ENCODE measurements at regions not wholly inside any gene's neighbourhood (a gene's known extent, or its start where the extent isn't known, plus 50 kb on each side); places are given as distances from the start of the nearest gene placed in this dataset.

GRCh38 chr21:39077876-39078275, 105.4 kb downstream of the PSMG1 start:
- H3K14ac ChIP-seq (replicated peaks; ENCODE audit: low read depth, low read length) = no peak overlapping the region
- no peak overlapping the region for H2AK5ac ChIP-seq (ENCODE audit: low read depth, low read length)
- H2BK20ac ChIP-seq (ENCODE audit: low read depth, low read length) = peak overlapping the region; percentile 8; the same call in 1 of the 2 replicates
- dilution Hi-C loops (cut with HindIII; ENCODE audit: low sequenced_read_pairs, unreplicated experiment) = no loop called here
- H4K91ac ChIP-seq (ENCODE audit: insufficient read depth, low read depth, low read length) = no peak overlapping the region
- DNase-seq (no peak), ATAC-seq (ENCODE audit: low read depth) (no peak)
- no peak overlapping the region for H3K23ac ChIP-seq (ENCODE audit: low read depth, low read length)
- H4K5ac ChIP-seq (ENCODE audit: low read depth, low read length) = peak overlapping the region; percentile 78; the same call in 1 of the 2 replicates
- ChIA-PET CTCF (interaction anchor here (1.7 kb wide), 1 partner anchor 9 kb away, joined by 4 read pairs; no protein-coding TSS in a partner anchor), POLR2A (ENCODE audit: unreplicated experiment) (no interaction called here)
- in situ Hi-C loops (cut with MboI; ENCODE audit: low sequenced_read_pairs) = no loop called here
- no CpG with 5 or more reads among the region's 3 CpGs for WGBS, 2 experiments (ENCODE audit: extremely low coverage in 2 of 2, insufficient read length in 1 of 2)
- H4K8ac ChIP-seq (ENCODE audit: low read depth in 2 of 2, low read length in 2 of 2) = no peak overlapping the region
- no peak overlapping the region for H3K27ac ChIP-seq (ENCODE audit: insufficient read depth, low read length)
- no peak overlapping the region for H3K4me3 ChIP-seq (ENCODE audit: insufficient read depth, low read depth, low read length)
- H2AFZ ChIP-seq (replicated peaks; ENCODE audit: low read length, poor library complexity) = no peak overlapping the region
- TF ChIP-seq BHLHE40 (IDR thresholded peaks at IDR 0.05; ENCODE audit: low read depth, low read length) (no peak), MAZ (IDR thresholded peaks at IDR 0.05; ENCODE audit: borderline replicate concordance, low read depth, low read length) (no peak), FOS (IDR thresholded peaks at IDR 0.05; ENCODE audit: low read depth, low read length) (no peak), MAFK (IDR thresholded peaks at IDR 0.05; ENCODE audit: low read depth, low read length) (no peak), RFX5 (IDR thresholded peaks at IDR 0.05; ENCODE audit: low read depth, low read length) (no peak), RAD21 (IDR thresholded peaks at IDR 0.05; ENCODE audit: low read length) (no peak), MXI1 (IDR thresholded peaks at IDR 0.05; ENCODE audit: borderline replicate concordance, low read depth, low read length) (no peak), ELK1 (IDR thresholded peaks at IDR 0.05; ENCODE audit: borderline replicate concordance, low read depth, low read length) (no peak)
- no peaks in the 10 kb centered on the region for H3K36me3 ChIP-seq (ENCODE audit: control insufficient read depth, insufficient read depth, low read length)
- H3K56ac ChIP-seq (ENCODE audit: extremely low read depth, insufficient read depth, low read length) = no peak overlapping the region
- H2BK5ac ChIP-seq (ENCODE audit: low read depth, low read length, poor library complexity, severe bottlenecking) = no peak overlapping the region
- no peak overlapping the region for H3K18ac ChIP-seq (ENCODE audit: low read depth, low read length)
- H4K20me1 ChIP-seq (ENCODE audit: insufficient read depth, low read length) = no peaks in the 10 kb centered on the region
- H3K4ac ChIP-seq (ENCODE audit: low read depth, low read length) = peak overlapping the region; percentile 30; the same call in 1 of the 2 replicates
- no TSS peak for BruUV-seq (replicated peaks)
- H3K9me1 ChIP-seq (ENCODE audit: insufficient read depth, low read length) = no peaks in the 10 kb centered on the region; the same call in 1 of the 2 replicates
- H3K27me3 ChIP-seq (ENCODE audit: control insufficient read depth, insufficient read depth, low read length) = peaks cover 3% of the 10 kb centered on the region; the same call in 1 of the 2 replicates
- H2AK9ac ChIP-seq (replicated peaks; ENCODE audit: low read depth, low read length, poor library complexity) = no peak overlapping the region
- intact Hi-C loops (cut with micrococcal nuclease) = loop anchor here (5.0 kb wide), 1 partner anchor 34 kb away; no protein-coding TSS in a partner anchor
- H3K9ac ChIP-seq (ENCODE audit: low read depth, low read length) = no peak overlapping the region
- 0 out of 2 replicates have a peak overlapping the region, but pooled peaks have one; percentile 46 for H2BK120ac ChIP-seq (ENCODE audit: low read depth, low read length)
- H3K4me2 ChIP-seq (ENCODE audit: low read depth, low read length) = no peak overlapping the region
- peaks cover 4% of the 10 kb centered on the region; the same call in 1 of the 2 replicates for H3K4me1 ChIP-seq (ENCODE audit: control insufficient read depth, insufficient read depth, low read length)
- H2BK15ac ChIP-seq (ENCODE audit: low read depth, low read length) = peak overlapping the region; percentile 15; the same call in 1 of the 3 replicates
- H3K79me1 ChIP-seq (ENCODE audit: low read depth in 1 of 2, low read length in 2 of 2) = no peaks in the 10 kb centered on the region
- peaks cover 3% of the 10 kb centered on the region; the same call in 1 of the 2 replicates for H3K9me3 ChIP-seq (ENCODE audit: control insufficient read depth, insufficient read depth, low read length)
